ENCODE measurements at regions not wholly inside any gene's neighbourhood (a gene's known extent, or its start where the extent isn't known, plus 50 kb on each side); places are given as distances from the start of the nearest gene placed in this dataset.
"Not testable (repeated sequence)": the region's sequence is repeated elsewhere in the genome, so short reads cannot be mapped to it uniquely, and the experiment has no call there.

- not testable (repeated sequence) for TF ChIP-seq EZH2 (IDR thresholded peaks at IDR 0.05; ENCODE audit: insufficient read depth, poor library complexity, severe bottlenecking); EZH2phosphoT487 (IDR thresholded peaks at IDR 0.05; ENCODE audit: insufficient read depth, low read depth)
Observed at GRCh38 chr2:87567093-87567492, 180.8 kb upstream of the PLGLB2 start.
